ENCODE measurements at regions not wholly inside any gene's neighbourhood (a gene's known extent, or its start where the extent isn't known, plus 50 kb on each side); places are given as distances from the start of the nearest gene placed in this dataset.
"Not testable (repeated sequence)": the region's sequence is repeated elsewhere in the genome, so short reads cannot be mapped to it uniquely, and the experiment has no call there.

GRCh38 chr7:26424319-26424718 is 132.7 kb downstream of the SNX10 start:
- DNase-seq, result not testable (repeated sequence)

GRCh38 chr7:26425655-26426054 is 134.0 kb downstream of the SNX10 start:
- no peak for DNase-seq

DNA sequence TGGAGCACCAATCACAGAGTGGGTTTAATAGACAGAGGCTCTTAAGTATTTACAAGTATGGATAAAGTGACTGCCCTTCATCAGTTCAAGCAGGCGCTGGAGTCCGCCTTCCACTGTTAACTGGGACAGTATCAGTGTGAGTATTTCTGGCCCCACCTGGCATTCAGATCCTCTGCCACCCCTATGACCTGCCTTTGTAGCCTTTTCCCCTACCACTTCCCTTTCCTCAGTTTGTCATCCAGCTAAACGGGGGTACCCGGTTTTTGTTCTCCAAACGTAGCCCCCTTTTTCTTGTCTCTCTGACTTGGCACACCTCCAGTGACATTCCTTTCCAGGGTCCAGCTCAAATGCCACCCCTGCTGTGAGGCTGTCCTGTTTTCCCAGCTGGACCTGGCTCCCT is 134.4 kb downstream of the SNX10 start:
- DNase-seq, result no peak

DNA sequence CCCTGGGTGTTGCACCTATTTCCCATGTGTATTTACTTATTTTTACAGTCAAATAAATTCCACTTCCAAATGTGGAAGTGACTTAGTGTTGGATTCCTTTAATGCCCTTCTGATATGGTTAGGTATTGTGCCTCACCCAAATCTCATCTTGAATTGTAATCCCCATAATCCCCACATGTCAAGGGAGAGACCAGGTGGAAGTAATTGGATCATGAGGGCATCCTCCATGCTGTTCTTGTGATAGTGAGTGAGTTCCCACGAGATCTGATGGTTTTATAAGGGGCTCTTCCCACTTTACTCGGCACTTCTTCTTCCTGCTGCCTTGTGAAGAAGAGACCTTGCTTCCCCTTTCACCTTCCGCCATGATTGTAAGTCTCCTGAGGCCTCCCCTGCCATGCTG is 136.9 kb downstream of the SNX10 start:
- DNase-seq, result no peak

GRCh38 chr7:26429168-26429567 is 137.5 kb downstream of the SNX10 start:
- no peak for DNase-seq

DNA sequence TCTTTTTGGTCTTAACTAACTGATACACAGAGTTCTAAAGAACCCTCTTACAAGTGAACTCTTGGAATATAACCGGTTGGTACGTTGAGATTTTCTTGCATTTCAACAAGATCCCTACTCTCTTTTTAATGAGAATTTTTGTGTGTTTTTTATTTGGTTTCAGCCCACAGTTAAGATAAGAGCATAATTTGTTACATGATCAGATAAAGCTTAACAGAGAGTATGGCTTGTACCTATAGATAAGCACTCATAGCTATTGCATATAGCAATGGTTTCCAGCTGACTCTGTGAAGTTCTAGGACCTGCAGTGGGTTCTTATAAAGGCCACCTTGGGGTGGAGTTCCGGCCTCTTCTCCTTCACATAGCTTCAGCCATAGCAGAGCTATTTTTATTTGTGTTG is 143.3 kb downstream of the SNX10 start:
- DNase-seq, result no peak

DNA sequence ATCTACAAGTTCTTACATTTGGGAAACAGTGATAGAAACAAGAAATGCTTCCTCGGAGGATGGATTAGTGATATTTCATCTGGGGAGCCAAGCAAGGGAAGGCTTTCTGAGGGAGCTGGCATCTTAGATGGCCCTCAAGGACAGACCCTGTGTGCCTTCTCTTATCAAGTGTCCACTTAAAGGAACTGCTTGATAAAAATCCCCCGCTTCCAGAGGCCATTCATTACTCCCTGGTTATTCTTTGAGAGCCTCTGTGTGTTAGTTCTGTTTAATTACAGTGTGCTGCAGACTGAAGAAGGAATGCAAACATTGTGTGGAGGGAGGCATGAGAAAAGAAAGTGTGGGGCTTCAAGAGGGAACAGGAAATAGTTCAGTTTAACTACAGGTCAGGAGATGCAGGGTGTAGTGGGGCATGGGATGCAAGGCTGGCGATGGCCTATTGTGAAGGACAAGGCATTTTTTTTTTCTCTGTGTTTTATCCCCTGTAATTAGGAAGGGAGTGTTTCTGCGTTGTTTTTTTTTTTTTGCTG is 145.4 kb downstream of the SNX10 start:
- no peak for DNase-seq

GRCh38 chr7:26438078-26438477 is 146.4 kb downstream of the SNX10 start:
- no peak for DNase-seq

DNA sequence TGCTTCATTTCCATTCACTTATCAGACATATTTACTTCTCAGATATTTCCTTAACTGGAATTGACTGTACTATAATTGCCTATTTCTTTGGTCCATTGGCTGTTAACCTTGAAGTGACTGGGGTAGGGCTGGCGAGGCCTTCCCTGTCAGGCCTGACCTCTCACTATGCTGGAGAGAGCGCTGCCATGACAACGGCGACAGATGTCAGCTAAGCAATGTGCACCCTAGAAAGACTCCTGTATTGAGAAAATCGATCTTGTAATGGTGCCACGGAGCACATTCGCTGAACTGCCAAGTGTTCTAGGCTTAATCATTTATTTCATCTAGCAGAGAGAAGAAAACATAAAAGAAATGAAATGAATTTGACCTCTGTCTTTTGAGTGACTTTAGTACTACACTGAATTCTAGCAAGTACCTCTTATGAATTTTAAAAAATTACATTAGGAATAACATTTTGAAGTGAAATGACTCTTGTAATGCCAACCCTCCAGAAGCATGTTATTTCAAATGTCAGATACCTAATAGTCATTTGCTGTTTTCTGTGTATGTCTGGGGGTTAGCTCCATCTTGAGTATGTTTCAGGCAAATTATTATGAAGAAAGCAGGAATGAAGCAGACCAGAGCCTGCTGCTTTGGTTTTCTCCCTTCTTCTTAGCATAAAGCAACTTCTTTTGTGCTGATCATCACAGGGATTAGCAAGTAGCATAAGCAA is 148.0 kb downstream of the SNX10 start:
- DNase-seq, result peak; percentile 9

- no peak for DNase-seq
Measured at GRCh38 chr7:26440233-26441001, 148.8 kb downstream of the SNX10 start.

DNA sequence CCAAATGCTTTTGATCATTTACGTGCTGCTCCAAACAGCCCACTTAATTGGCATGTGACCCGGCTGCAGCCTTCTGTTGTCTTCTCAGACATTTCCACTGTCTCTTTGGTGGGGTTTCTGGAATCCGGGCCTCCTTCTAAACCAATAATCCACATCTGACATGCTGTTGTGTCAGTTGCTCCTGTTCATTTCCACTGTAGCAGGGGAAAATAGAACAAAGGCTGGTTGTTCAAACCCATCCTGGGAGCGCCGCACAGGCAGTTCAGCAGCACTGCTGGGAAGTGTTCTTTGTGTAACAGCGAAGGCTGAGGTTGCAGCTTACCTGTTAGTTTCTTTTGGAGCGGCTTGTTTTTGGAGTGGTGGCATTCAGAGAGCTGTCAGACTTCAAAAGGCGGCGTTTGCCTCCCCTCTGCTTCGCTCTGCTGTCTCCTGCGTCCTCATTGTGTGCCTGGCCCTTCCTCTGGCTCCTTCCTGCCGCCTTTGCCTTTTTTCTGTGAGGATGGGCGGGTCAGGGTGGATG is 149.4 kb downstream of the SNX10 start:
- no peak for DNase-seq

- no peak for DNase-seq
Measured at GRCh38 chr7:26441611-26442277, 150.1 kb downstream of the SNX10 start.

DNA sequence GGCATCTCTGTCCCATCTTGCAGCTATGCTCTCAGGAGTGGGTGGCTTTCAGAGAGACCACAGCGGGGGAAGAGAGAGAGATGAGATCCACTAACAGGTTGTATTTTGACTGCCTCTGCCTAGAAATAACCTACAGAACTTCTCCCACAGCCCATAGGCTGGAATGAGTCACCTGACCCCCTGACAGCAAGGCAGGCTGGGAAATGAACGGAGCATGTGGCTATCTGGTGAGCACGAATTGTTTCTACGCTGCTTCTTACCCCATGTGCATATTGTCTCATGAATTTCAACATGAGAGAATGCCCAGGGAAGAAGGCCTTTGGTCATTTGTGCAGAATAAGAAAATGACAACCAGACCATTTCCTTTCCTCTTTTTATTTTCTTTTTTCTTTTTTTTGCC is 151.3 kb downstream of the SNX10 start:
- no peak for DNase-seq

DNA sequence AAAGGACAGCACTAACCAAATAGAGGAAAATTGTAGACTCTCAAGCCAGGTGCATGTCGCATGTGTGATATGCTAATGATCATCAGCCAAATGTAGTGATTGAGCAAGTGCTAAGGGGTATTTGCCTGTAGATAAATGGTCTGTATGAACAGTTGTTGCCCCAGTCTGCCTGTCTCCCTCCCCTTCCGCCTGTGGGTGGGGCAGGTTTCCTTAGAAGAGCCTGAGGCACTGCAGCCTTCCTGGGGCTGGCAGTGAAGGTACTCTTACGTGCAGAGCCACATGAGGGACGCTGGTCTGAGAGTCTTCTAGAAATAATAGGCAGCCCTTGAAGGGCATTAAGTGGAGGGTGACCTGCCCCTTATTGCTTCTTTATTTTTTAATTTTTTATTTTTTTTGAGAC is 152.1 kb downstream of the SNX10 start:
- no peak for DNase-seq

- no peak for DNase-seq
Measured at GRCh38 chr7:26444555-26444954, 152.9 kb downstream of the SNX10 start.

GRCh38 chr7:26447116-26447515 is 155.5 kb downstream of the SNX10 start:
- no peak for DNase-seq

DNA sequence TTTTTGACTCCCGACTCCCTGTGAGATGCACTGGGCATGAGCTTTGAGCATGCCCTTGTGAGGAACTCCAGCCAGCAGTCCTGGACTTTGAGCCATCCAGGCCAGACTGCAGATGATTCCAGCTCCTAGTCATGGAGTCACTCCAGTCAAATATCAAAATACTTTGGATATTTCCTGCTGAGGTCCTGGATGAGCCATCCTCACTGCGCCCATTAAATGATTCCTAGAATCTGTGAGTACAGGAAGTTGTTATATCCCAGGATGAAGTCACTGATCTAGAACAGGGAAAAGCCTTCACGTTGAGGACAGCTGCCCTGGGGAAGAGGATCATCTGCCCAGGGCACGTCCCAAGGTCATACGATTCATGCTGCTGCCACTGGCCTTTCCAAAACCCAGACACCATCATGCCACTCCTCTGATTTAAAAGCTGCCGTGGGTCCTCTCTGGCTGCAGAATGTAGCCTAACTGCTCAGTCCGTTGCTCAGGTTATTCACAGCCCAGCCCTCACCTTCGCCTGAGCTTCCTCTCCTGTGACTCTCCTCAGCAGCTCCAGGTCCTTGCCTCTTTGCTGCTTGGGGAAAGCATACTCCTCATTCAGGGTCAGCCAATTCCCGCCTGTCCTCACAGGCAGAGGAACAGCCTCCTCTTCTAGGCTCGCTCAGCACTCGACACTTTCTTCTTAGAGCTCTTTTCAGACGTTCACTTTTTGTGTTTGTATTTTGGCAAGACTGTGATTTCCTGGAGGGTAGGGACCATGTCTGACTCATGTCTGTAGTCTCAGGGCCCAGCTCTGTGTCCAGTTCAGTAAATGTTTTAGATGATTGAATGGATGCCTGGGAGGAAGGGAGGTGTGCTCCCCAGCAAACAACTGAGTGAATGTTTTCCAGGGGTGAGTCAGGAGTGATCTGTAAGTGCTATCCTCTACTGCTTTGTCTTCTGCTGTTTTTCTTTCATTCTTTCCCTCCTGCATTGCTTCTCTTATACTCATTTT is 157.8 kb downstream of the SNX10 start:
- no peak for DNase-seq

DNA sequence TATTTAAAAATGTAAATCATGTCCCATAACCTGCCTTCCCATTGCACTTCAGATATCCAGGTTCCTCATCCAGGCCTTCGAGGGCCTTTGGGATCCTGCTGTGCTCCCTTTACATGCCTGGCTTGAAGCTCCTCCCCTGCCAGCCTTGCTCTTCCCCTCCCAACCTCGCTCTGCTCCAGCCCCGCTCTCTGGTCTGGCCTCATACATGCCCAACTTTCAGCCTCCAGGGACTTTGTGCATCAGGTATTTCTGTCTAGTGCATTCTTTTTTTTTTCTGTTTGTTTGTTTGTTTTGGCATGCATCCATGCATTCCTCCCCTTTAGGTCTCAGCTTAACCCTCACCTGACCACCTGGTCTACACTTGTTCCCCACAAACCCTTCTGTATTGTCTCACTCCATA is 160.3 kb downstream of the SNX10 start:
- no peak for DNase-seq

DNA sequence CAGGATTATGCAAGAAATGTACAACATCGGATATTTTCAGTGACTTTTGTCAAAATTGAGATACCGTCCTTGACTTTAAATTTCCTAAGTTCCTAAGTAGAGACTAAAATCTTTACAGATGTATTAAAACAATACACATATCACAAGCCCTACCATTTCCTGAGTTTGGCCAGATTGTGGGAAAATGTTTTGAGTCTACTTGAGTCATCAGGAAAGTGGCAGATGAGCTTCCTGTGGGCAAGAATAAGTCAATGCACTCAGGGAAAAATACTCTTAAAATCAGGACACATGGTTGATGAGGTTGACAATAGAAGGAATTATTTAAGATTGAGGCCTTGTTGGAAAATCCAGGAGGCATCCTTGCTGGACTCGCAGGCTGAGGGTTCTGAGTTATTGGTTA is 162.5 kb downstream of the SNX10 start:
- no peak for DNase-seq

- no peak for DNase-seq
Measured at GRCh38 chr7:26457696-26458327, 166.2 kb downstream of the SNX10 start.

- no peak for DNase-seq
Measured at GRCh38 chr7:26458466-26459145, 166.9 kb downstream of the SNX10 start.
